ENCODE measurements at regions not wholly inside any gene's neighbourhood (a gene's known extent, or its start where the extent isn't known, plus 50 kb on each side); places are given as distances from the start of the nearest gene placed in this dataset.

GRCh38 chr16:7182510-7183109 lies 150.0 kb upstream of the RBFOX1 start:
- ChIA-PET POLR2A (no interaction called here), CTCF (no interaction called here)
- no peak for DNase-seq (ENCODE audit: low read depth, low spot score)
- no peaks in the 10 kb centered on the region for H3K27me3 ChIP-seq (ENCODE audit: control insufficient read depth, insufficient read depth, low read length)
- no peak overlapping the region for H3K4me3 ChIP-seq (ENCODE audit: low read depth, low read length)
- no peak overlapping the region for H3K27ac ChIP-seq (ENCODE audit: low read depth, low read length)
- peaks cover 17% of the 10 kb centered on the region for H3K9me3 ChIP-seq (ENCODE audit: control insufficient read depth, insufficient read depth, low read length)
- TF ChIP-seq CTCF (IDR thresholded peaks at IDR 0.05; ENCODE audit: low read depth, low read length), result no peak

GRCh38 chr16:7177875-7178274 lies 154.8 kb upstream of the RBFOX1 start:
- CTCF ChIA-PET, result no interaction called here
- DNase-seq (ENCODE audit: low read depth, low spot score), result no peak
- POLR2A ChIA-PET, result no interaction called here

GRCh38 chr16:7171151-7171550 lies 161.5 kb upstream of the RBFOX1 start:
- no peaks in the 10 kb centered on the region for H3K27me3 ChIP-seq (ENCODE audit: control insufficient read depth, insufficient read depth, low read length)
- no peak for DNase-seq (ENCODE audit: low read depth, low spot score)
- H3K27ac ChIP-seq (ENCODE audit: low read depth, low read length), result no peak overlapping the region
- H3K4me3 ChIP-seq (ENCODE audit: low read depth, low read length), result no peak overlapping the region
- ChIA-PET CTCF (no interaction called here), POLR2A (no interaction called here)
- no peak for TF ChIP-seq CTCF (IDR thresholded peaks at IDR 0.05; ENCODE audit: low read depth, low read length)
- H3K9me3 ChIP-seq (ENCODE audit: control insufficient read depth, insufficient read depth, low read length), result peaks cover 26% of the 10 kb centered on the region

More at GRCh38 chr16:7177875-7178274, 154.8 kb upstream of the RBFOX1 start:
- no peak overlapping the region for H3K4me3 ChIP-seq (ENCODE audit: low read depth, low read length)
- TF ChIP-seq CTCF (IDR thresholded peaks at IDR 0.05; ENCODE audit: low read depth, low read length), result no peak
- H3K9me3 ChIP-seq (ENCODE audit: control insufficient read depth, insufficient read depth, low read length), result peaks cover 20% of the 10 kb centered on the region
- no peak overlapping the region for H3K27ac ChIP-seq (ENCODE audit: low read depth, low read length)
- no peaks in the 10 kb centered on the region for H3K27me3 ChIP-seq (ENCODE audit: control insufficient read depth, insufficient read depth, low read length)

- TF ChIP-seq CTCF (IDR thresholded peaks at IDR 0.05; ENCODE audit: low read depth, low read length), result no peak
- no peak overlapping the region for H3K4me3 ChIP-seq (ENCODE audit: low read depth, low read length)
- POLR2A ChIA-PET, result no interaction called here
- CTCF ChIA-PET, result no interaction called here
- H3K9me3 ChIP-seq (ENCODE audit: control insufficient read depth, insufficient read depth, low read length), result peaks cover 25% of the 10 kb centered on the region
- H3K27ac ChIP-seq (ENCODE audit: low read depth, low read length), result no peak overlapping the region
- no peak for DNase-seq (ENCODE audit: low read depth, low spot score)
- no peaks in the 10 kb centered on the region for H3K27me3 ChIP-seq (ENCODE audit: control insufficient read depth, insufficient read depth, low read length)
Observed at GRCh38 chr16:7167626-7168025, 165.0 kb upstream of the RBFOX1 start.

- no peak overlapping the region for H3K27ac ChIP-seq (ENCODE audit: low read depth, low read length)
- no peak overlapping the region for H3K4me3 ChIP-seq (ENCODE audit: low read depth, low read length)
- ChIA-PET POLR2A (no interaction called here), CTCF (interaction anchor here (0.6 kb wide), 1 partner anchor 1785 kb away, joined by 3 read pairs; no protein-coding TSS in a partner anchor)
- TF ChIP-seq CTCF (IDR thresholded peaks at IDR 0.05; ENCODE audit: low read depth, low read length), result no peak
- no peak for DNase-seq (ENCODE audit: low read depth, low spot score)
- H3K27me3 ChIP-seq (ENCODE audit: control insufficient read depth, insufficient read depth, low read length), result no peaks in the 10 kb centered on the region
- peaks cover 31% of the 10 kb centered on the region for H3K9me3 ChIP-seq (ENCODE audit: control insufficient read depth, insufficient read depth, low read length)
Observed at GRCh38 chr16:7161891-7162290, 170.8 kb upstream of the RBFOX1 start.
